Embryonic facial prominence (tissue), 1 donor: ENCODE measurements at regions not wholly inside any gene's neighbourhood (a gene's known extent, or its start where the extent isn't known, plus 50 kb on each side); places are given as distances from the start of the nearest gene placed in this dataset.
"Not testable (repeated sequence)": the region's sequence is repeated elsewhere in the genome, so short reads cannot be mapped to it uniquely, and the experiment has no call there.

Experiments
- DNase-seq: peaks from one replicate; pipeline ENCODE4 v3.0.0-alpha.2; 2016; ENCODE audit errors: extremely low spot score

DNA sequence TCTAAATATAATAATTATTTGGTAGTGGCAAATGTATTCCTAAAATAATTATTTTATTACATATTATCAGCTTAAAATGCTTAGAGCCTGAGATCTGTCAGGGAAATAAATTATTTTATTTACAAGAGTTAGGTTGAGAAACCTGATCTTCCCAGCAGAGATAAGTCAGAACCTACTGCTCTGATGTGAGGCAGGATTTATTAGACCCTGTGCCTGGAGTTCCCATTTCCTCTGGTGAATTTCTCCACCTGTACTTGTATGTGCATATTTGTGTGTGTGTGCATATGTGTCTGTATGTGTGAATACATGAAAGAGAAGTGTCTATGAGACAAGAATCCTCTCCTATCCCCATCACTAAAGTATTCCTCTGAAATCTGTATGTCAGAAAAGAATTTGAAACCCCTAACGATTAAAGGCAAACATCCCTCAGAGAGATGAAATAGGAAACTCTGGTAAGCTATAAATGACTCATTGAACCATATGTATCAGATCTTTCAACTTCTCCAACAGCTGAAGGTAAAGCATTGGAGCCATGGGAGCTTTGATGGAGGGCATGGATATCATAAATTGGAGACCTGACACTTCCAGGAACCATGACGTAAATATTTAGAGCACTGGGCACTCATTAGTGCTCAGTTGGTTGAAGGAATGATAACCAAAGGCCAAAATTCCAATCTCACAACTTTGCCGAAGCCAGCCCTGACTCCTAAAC, 190.9 kb downstream of the XPNPEP1 start:
- no peak for DNase-seq

DNA sequence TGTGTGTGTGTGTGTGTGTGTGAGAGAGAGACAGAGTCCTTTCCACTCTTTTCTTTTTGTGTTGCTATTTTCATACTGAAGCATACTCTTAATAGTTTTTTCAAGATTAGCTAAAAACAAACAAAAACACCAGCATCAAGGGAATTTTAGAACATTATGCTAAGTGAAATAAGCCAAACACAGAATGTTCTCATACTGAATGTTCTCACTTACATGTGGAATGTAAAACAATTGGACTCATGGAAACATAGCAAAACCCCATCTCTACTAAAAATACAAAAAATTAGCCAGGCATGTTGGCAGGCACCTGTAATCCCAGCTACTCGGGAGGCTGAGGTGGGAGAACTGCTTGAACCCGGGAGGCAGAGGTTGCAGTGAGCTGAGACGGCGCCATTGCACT, 193.4 kb downstream of the XPNPEP1 start:
- DNase-seq = not testable (repeated sequence)

DNA sequence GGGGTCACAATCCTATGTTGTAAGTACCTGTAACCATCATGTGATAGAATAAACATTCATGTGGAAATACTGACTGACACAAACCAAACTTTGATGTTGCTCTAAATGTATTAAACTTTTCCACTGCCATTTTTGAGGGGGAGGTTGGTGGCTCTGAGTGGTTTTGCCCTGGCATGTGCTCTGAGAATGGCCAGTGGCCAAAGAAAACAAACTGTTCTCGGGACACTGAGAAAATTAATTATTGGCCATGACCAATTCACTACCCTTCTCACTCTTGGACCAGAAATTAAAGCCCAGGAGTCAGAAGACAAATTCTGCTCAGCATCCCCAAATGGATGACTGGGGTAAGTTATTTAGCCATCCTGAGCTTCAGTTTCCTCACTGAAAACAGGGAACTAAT, 195.9 kb downstream of the XPNPEP1 start:
- DNase-seq = no peak

DNA sequence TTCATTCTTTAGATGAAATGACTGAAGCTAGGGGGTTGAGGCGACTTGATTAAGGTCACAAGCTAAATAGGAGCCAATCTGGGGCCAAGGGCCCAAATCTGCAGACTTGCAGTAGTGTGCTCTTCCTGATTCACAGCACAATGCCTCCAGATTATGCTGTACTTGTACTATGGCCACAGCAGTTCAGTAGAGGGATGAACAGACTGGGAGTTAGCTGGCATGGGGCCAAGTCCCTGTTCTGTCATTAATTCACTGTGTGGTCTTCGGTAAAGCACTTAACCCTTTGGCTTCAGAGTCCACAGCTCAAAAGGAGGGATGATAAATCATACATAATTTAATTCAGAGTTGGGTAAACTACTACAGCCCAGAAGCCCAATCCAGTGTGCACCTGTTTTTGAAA, 196.8 kb downstream of the XPNPEP1 start:
- no peak for DNase-seq

DNA sequence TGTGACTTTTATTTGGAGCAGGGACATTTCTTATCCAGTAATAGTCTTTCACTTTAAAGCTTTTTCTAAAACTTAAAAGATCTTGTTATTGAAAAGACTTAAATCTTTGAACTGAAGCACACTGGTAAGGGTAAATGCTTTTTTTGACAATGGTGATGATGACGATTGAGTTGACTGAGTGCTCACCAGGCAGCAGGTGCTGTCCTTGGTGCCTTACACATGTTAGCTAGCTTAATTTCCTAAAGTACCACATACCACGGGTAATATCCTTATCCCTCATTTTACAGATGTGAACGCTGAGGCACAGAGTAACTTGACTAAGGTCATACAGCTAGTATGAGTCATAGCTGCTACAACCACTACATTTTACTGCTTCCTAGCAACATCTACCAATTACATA, 200.0 kb downstream of the XPNPEP1 start:
- DNase-seq = no peak

DNA sequence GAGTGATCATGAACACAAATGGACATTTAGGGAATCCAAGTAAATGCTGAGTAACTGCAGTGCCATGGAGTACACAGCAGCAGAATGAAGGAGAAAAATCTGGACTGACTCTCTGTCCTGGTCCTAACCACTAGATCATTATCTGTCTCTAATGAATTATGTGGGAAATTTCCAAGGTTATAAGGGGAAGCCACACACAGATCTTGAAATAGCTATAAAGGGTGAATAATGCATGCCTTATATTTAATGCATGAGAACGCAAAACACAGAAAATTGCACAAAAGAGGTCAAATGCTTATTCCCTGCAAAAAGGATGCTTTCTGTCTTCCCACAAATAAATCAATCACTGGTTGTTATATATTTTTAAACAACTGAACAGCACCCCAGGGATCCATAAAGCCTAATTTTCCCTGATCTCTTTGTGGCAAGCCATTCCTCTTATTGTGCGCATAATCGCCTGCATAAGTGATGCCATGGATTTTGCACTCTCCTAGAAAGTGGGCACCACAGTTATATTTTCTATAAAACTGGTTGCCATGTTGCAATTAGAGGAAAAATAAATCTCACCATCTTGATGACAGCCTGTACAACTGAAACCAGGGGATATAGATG, 201.8 kb downstream of the XPNPEP1 start:
- no peak for DNase-seq

DNA sequence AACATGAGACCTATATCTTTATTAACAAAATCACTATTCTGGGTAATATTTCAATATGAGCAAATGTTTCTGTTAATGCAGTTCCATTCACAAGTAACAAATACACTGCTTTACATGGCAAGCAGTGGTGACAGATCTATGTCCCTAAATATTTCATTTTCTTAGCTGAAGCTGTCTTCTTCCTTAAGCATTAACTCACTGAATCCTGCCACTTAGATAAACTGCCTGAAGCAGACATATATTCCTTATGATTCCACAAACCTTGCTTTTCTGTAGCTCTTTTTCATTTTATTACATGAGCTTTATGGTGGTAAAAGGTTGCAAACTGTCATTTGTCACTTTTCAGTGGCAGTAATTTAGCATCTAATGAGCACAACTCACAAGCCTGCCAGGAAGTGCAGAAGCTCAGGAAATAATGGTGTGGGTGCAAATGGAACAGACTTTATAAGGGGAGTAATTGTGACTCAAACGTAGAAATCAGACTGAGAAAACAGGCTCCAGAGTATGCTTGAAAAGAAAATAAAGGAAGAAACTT, 217.2 kb downstream of the XPNPEP1 start:
- DNase-seq = no peak

DNA sequence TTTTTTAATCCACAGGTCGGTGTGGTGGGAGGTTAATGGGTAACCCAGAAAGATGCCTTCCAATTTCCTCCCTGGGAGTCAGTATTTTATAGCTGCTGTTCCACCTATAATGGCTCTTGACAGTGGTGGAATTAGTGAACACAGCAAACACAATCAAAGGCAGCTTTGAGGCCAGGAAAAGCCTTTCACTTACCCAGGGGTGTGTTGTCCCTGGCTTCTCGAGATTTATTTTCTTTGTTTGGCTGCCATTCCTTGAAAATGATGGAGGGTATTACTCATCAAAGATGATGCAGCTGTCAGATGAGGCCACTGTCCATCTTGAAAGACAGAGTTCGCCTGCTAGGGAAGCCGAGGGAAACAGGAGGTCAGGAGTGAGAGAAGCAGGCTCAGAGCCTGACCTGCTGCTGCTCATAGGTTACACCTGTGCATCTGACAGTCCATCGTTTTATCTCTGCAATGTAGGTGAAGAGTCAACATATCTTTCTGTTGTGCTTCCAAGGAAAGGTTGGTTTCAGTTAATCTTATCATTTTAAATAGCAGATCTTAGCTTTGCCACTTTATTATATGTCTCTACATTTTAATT, 221.6 kb downstream of the XPNPEP1 start:
- DNase-seq = no peak

DNA sequence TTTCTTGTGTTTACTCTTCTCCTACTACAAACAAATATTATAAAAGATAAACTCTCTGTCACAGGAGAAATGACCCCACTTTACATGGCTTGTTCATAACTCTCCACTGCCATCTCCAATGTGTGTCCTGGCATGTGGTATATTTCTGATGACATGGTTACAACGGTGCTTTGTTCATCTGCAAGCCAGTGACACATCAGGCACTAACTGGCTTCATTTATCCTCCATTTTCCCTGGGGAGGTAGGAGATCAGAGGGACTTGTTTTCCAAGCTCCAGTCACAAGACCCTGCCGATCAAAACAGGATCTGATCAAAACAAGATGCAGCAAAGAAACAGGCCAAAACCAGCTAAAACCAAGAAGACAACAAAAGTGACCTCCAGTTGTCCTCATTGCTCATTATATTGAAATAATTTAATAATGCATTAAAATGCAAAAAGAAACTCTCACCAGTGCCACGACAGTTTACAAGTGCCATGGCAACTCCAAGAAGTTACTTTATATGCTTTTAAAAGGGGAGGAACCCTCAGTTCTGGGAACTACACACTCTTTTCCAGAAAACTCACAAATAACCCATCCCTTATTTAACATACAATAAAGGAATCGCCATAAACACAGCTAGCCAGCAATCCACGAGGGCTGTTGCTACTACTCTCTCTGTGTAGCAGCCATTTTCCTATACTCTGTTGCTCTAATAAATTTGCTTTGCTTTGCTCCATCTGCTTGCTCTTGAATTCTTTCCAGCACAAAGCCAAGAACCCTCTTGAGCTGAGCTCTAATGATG, 224.2 kb downstream of the XPNPEP1 start:
- no peak for DNase-seq

DNA sequence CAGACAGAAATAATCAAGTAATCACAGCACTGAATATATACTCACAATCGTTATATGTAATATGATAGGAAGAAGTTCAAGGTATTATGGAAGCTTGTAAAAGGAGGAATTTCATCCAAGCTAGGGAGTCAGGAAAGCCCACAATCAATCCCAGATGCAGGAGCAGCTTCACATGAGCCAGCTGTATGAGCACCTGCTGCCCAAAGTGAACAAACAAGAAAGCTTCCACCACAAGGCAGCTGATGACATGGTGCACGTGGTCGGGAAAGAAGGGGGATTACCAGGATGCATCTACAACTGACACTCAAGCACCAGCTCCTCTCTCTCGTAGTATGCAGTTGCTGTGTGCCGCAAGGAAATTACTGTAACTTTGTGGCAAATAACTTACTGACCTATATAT, 225.2 kb downstream of the XPNPEP1 start:
- no peak for DNase-seq

DNA sequence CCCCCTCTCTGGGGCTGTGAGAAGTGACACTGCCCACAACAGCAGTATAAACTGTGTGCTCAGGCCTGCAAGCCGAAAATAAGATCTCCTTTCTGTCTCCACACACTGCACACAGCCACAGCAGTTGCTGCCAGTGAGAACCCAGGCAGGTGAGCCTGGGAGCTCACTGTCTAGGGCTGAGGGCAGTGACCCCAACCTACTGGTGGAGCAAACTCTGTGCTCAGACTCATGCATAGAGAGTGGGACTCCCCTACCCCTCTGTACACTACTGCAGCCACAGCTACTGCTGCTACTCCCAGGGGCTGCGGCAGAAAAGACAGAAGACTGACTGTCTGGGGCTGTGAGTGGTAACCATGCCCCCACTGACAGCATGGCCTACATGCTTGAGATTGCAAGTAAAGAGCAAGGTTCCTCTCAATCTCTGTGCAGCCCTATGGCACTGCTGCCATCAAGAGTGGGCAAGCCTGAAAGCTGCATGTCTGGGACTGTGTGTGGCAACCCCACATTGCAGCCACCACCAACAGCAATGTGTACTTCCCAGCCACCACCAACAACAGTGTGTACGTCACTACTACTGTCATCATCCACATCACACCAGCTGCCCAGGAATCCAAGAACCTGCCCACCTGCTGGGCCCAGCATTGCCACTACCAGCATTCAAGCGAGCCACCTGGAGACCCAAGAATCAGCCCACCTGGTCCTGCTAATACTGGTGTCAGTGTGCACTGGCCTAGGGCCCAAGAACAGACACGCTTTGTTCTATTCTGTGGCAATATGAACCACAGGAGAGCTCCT, 226.1 kb downstream of the XPNPEP1 start:
- DNase-seq = no peak

DNA sequence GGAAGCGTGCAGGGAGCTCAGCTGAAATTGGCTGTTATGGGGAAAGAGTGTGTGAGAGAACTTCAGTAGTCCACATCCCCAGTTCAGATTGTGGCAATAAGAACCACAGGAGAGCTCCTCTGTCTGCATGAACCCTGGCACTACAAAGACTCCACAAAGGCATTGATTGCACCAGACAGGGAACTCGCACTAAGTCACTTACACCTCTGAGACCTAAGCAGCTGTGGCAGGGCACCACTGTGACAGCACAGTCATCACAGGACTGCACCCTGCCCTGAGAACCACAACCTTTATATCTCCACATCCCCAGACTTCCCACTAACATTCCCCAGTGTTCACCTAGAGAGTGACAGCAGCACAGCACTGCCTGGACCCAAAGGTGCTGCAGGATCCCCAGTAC, 226.8 kb downstream of the XPNPEP1 start:
- no peak for DNase-seq

DNA sequence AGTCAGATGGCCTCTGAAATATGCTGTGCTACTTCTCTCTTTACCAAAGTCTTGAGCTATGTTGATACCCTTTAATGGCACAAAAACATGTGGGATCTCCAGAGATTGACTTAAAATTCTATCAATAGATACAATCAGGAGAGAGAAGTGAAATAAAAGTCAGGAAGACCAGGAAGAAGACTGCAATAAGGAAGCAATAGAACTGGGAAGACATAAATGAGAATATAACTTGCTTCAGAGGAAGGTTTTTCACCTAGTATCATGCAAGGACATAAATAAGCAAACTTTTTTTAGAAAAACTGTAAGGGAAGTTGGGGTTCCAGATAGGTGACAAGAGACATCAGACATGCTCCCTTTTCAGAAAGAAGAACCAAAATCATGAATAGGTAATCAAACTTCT, 227.3 kb downstream of the XPNPEP1 start:
- DNase-seq = no peak

DNA sequence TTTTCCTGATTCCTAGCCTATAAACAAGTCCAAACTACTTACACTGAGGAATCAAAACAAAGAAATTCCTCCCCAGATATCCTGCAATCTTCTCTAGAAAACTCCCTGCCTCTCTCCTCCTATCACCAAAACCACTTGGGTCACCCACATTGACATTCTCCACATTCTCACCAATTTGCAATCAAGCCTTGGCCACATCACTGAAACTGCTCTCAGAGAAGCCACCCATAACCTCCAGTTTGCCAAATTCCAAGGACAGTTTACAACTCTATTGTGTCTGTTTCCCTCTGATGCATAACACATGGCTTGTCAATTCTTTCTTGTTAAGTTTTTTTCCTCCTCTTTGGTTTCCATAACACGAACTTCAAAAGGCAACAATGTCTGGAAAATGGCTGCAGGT, 233.5 kb downstream of the XPNPEP1 start:
- DNase-seq = no peak

DNA sequence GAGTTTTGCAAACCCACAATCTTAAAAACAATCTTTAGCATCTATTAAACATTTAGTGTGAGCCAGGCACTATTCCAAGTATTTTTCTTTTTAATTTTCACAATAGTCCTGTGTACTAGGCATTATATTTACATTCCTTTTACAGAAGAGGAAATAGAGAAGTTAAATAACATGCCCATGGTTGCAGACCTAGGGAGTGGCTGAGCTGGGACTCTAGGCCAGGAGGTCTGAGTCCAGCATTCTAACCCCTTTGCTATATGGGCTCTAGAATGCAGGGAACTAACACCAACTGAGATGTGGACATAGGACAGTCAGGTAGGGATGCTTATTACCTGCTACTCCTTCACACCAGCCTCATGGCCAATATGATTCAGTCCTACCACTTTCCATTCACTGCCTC, 243.8 kb downstream of the XPNPEP1 start:
- DNase-seq = no peak

DNA sequence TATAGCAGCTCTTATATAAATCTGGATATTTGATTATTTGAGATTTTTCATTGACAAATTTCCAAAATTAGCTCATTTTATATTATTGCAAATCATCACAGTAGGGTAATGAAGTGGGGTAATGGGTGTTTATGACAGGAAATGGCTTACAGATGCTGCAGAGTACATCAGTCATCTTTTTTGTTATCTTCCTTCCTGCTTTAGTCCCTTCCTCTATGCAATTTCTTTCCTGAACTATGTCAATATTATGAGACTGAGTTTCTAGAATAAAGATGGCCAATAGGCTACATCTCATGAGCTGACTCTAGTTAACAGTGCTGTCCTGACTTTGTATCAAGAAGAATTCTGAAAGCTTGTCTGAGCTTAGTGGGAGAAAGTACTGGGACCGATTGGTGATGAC, 244.5 kb downstream of the XPNPEP1 start:
- DNase-seq = no peak

DNA sequence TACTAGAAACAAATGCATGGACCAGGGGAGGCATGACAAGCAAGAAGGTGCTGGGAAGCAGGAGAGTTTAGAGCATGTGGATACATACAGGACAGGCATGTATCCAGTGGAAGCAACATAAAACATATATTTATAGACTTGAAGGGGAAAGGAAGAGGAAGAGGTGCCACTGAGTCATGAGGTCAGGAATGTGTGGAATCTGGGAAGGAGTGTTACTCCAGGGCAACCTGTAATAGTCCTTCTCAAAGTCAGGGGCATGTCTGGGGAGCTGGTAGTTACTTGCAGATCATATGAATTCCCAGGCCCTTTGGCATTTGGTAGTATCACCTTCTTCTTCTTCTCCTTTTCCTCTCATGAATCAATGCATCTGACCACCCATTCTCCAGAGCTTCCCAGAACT, 246.6 kb downstream of the XPNPEP1 start:
- no peak for DNase-seq

DNA sequence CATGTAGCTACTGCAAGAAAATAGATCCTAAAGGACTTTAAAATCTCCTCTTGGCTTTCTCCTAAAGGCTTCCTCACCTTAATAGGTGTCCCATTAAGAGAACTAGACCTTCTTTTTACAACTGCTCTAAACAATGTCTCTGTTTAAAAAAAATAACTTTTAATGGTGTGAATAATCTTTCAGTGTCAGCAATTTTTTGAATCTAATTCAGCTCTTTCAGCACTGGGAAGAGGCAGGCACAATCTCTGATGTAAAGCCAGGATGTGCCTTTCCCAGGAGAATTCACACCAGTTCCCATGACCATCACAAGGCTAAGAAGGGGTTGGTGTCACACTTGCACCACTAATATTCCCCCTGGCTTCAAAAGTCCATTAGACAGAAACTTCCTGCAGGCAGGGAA, 254.6 kb downstream of the XPNPEP1 start:
- DNase-seq = no peak

DNA sequence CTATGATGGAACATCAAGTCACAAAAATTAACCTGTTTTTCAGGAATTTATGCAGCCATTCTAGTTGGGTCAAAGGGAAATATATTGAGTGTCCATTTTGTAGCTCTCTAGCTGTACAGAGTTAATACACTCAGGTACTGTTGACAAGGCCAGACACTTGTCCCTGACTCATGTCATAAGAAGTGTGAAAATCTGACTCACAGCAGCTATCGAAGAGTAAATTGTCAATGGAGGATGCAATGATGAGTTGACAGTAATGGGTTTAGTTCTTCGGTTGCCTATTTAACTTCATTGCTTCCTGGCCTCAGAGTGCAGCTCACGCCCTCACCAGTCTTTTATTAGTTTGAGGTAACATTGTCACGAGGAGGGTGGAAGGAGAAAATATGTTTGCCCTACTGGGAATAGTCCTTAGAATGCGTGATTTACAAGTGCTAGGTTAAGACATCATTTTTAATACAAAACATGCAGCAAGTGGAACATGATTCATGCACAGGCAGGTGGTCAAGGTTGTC, 255.1 kb downstream of the XPNPEP1 start:
- DNase-seq = no peak

DNA sequence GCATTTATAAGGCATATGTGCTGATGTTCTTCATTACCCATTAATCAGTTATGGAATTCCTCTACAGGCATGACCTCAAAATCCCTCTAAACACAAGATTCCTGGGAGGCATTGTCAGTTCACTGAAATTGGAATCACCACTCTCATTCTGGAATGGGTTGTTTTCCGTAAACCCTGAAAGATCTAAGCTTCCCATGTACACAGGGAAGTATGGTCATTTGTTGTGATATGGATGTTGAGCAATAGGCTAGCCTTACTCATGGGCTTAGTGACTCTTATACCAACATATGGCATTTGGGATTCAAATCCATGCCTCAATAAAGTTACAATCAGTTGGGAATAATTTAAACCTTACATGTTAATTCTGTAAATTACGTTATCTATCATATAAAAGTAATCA, 258.0 kb downstream of the XPNPEP1 start:
- DNase-seq = no peak

DNA sequence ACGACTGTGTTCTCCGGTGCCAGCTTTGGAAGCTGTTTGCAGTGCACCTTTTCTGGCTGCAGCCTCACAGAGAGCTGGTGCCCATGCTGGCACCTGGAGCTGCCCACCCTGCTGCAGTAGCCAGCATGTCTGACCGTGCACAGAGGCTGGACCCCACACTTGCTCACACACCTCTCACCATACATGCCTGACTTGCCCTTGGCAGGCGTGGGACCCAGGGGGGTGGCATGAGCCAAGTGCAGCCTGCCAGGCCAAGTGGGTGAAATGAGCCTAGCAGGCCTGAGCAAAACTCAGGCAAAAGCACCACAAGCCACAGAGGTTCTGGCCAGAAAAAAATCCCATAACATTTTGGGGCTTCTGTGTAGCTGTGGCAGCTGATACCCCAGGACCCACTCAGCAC, 258.8 kb downstream of the XPNPEP1 start:
- DNase-seq = no peak
